ENCODE measurements at regions not wholly inside any gene's neighbourhood (a gene's known extent, or its start where the extent isn't known, plus 50 kb on each side); places are given as distances from the start of the nearest gene placed in this dataset.

- TF ChIP-seq PATZ1 (CRISPR knock-in tag; IDR thresholded peaks at IDR 0.05; ENCODE audit: borderline replicate concordance), result no peak
- TF ChIP-seq ZNF8 (CRISPR knock-in tag; IDR thresholded peaks at IDR 0.05), result no peak
- TF ChIP-seq BACH2 (CRISPR knock-in tag; IDR thresholded peaks at IDR 0.05; ENCODE audit: borderline replicate concordance), result no peak
- TF ChIP-seq ZFP3 (CRISPR knock-in tag; IDR thresholded peaks at IDR 0.05), result no peak
- TF ChIP-seq TSHZ2 (CRISPR knock-in tag; IDR thresholded peaks at IDR 0.05), result no peak
- no peak for TF ChIP-seq ESRRG (CRISPR knock-in tag; IDR thresholded peaks at IDR 0.05)
- no peak for TF ChIP-seq OSR1 (CRISPR knock-in tag; IDR thresholded peaks at IDR 0.05)
- TF ChIP-seq CREB5 (CRISPR knock-in tag; IDR thresholded peaks at IDR 0.05; ENCODE audit: low read depth), result no peak
- TF ChIP-seq ISL1 (CRISPR knock-in tag; IDR thresholded peaks at IDR 0.05), result no peak
- TF ChIP-seq PPARA (CRISPR knock-in tag; IDR thresholded peaks at IDR 0.05; ENCODE audit: borderline replicate concordance), result no peak
- TF ChIP-seq SNAI2 (CRISPR knock-in tag; IDR thresholded peaks at IDR 0.05), result no peak
- no peak for TF ChIP-seq ZFP30 (CRISPR knock-in tag; IDR thresholded peaks at IDR 0.05)
- TF ChIP-seq ARNTL (CRISPR knock-in tag; IDR thresholded peaks at IDR 0.05; ENCODE audit: borderline replicate concordance, low read depth), result no peak
- TF ChIP-seq ZNF565 (CRISPR knock-in tag; conservative IDR thresholded peaks at IDR 0.05; ENCODE audit: low read depth), result no peak
Observed at GRCh38 chr18:47420130-47420529, 168.7 kb upstream of the SKOR2 start.
